IPS-18c (cell line): ENCODE measurements at regions not wholly inside any gene's neighbourhood (a gene's known extent, or its start where the extent isn't known, plus 50 kb on each side); places are given as distances from the start of the nearest gene placed in this dataset.

Experiments used
- H3K4me3 ChIP-seq: 2 replicates; pipeline ENCODE4 v1.7.0; 2013; ENCODE audit warnings: low read depth, mild to moderate bottlenecking, low read length, moderate library complexity; ENCODE audit not compliant: insufficient read depth
- H3K9me3 ChIP-seq: one replicate; pipeline ENCODE4 v1.6.1; 2013; ENCODE audit warnings: mild to moderate bottlenecking, low read length, moderate library complexity; ENCODE audit not compliant: control insufficient read depth, insufficient read depth

DNA sequence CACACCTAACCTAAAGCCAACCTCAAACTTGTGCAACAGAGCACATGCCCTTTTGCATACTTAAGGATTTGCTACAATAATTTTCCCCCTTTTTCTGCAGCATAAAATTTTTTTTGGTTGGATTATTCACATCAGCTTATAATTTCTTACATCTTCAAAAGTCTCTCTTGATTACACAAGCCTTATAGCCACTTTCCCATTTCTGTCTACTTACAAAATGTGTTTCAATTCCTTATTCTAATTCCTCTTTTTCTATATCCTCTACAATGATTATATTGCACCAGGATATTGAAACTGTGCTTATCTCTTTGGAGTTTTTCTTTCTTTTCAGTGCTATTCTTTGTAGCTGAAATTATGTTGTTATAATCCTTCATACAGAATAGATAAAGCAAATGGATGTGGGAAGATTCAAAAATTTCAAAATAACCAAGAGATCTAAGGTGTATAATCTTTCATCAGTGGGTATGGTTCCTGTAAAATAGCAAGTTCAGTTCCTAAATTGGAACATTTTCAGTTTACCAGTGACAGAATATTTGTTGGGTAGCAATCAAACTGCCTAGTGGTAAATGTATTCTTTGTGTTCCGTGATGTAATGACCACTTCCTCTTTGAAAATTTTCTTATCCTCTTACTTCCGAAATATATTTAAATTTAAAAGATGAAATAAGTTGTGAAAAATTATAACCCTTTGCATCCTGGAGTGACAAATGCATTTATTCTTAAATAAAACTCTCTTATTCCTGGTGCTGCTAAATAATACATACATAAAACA, 386.8 kb upstream of the CHD1 start:
- Histone ChIP-seq H3K9me3 (no peaks in the 10 kb centered on the region), H3K4me3 (no peak overlapping the region)

DNA sequence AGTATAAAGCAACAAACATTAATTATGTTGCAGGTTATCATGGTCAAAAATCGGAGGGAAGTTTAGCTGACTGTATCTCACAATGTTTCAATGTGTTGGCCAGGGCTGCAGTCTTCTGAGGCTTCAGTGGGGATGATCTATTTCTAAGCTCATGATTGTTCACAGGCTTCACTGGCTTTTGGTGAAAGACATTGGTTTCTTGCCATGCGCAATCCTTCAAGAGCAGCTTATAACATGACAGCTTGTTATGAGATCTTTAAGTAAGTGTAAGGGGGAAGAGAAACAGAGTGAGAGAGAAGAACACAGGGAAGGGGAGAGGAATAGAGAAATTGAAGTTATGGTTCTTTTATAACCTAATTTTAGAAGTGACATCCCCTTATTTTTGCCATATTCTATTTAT, 385.9 kb upstream of the CHD1 start:
- no peaks in the 10 kb centered on the region for H3K9me3 ChIP-seq
- H3K4me3 ChIP-seq = no peak overlapping the region

DNA sequence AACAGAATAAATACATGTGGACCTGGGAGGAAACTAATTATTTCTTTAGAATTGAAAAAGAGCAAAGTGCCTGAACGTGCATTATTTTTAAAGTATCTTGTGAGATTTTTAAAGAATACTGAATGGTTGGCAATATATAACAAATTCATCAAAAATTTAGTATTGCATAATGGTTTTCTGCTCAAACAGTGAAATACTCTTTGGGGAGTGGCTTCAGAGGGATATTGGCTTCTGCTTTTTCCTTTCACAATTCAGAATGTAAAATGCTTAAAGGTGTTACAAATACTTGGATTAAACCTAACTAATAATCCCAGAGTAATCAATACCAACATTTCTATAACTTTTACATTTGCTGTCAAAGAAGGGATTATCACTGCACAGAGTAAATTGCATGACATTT, 379.3 kb upstream of the CHD1 start:
- H3K4me3 ChIP-seq = no peak overlapping the region
- no peaks in the 10 kb centered on the region for H3K9me3 ChIP-seq

DNA sequence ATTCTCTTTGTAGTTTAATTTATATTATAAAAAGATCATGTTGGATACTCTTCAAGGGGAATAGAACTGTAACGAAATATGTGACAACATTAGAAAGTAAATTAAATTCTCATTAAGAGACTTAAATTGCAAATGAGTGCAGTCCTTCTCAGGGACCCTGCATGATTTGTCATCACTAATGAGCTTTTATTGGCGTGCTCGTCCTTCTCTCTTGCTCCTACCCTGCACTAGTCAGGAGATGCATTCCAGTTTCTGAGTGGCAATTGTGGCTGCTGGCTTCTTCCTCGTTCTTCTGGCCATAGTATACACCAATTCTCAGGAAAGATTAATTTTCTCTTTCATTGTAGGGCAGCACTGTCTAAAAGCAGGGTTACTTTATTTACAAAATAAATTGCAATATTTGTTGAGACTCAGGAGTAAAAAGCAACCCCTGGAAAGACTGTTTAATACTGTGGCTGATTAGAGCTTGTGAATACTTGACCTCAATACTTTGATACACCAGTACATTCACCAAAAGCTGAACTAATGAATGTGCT, 376.3 kb upstream of the CHD1 start:
- Histone ChIP-seq H3K4me3 (no peak overlapping the region), H3K9me3 (no peaks in the 10 kb centered on the region)

DNA sequence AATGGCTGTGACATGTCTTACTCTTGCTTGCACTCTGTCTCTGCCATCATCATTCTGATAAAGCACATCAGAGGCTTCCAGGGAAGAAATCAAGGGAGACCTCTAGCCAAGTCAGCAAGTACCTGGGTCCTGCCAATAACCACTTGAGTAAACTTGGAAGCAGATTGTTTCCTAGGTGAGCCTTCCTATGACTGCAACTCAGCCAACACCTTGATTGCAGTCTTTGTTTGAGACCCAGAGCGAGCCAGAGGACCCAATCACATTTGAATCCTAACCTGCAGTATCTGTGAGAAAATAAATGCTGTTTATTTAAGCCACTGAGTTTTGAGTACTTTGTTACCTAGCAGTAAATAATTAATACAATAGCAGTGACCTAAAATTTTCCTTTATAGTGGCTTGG, 356.8 kb upstream of the CHD1 start:
- H3K9me3 ChIP-seq = no peaks in the 10 kb centered on the region

DNA sequence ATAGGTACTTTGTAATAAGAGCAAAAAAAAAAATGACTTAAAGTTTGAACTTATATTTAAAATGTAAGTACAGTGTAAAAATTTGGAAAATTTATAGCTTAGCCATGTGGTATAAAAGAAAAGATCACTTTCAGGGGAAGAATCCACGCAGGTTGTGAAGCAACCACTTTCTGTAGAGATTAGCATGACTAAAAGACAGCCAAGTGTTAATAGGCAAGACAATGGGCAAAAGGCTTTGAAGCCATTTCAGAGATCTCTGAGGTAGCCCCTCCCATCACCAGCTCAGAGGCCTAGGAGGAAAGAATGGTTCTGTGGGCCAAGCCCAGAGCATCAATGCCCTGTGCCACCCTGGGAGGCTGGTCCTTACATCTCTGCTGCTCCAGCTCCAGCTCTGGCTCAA, 346.3 kb upstream of the CHD1 start:
- Histone ChIP-seq H3K9me3 (no peaks in the 10 kb centered on the region), H3K4me3 (no peak overlapping the region)

More for the DNA sequence above, 356.8 kb upstream of the CHD1 start:
- no peak overlapping the region for H3K4me3 ChIP-seq

DNA sequence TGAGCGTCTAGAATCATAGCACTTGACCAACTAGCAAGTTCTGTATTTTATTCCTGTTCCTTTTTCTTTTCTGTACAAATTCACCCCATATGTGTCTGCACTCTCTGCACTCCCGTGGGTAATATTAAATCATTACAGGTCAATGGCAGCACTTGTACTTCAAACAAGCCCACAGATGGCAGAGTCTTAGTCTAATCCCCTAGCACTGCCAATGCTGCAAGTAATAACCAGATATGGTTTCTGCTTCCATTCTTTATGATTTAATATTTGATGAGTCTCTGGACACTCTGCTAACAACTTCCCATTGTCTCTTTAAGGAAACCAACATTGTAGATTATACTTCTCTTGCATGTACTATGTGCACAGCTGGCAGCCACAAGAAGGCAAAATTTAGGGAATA, 343.8 kb upstream of the CHD1 start:
- no peak overlapping the region for H3K4me3 ChIP-seq
- no peaks in the 10 kb centered on the region for H3K9me3 ChIP-seq

DNA sequence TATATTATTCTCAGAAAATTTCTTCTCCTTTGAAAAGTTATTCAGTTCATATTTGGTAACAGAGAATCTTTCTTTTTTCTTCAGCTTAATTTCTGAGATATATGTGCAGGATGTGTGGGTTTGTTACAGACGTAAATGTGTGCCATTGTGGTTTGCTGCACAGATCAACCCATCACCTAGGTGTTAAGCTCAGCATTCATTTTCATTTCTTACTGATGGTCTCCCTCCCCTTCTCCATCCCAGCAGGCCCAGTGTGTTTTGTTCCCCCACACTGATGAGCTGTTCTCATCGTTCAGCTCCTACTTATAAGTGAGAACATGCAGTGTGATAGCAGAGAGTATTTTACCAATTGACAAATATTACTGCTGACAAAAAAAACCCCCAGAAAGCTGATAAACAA, 330.0 kb upstream of the CHD1 start:
- Histone ChIP-seq H3K4me3 (no peak overlapping the region), H3K9me3 (no peaks in the 10 kb centered on the region)

DNA sequence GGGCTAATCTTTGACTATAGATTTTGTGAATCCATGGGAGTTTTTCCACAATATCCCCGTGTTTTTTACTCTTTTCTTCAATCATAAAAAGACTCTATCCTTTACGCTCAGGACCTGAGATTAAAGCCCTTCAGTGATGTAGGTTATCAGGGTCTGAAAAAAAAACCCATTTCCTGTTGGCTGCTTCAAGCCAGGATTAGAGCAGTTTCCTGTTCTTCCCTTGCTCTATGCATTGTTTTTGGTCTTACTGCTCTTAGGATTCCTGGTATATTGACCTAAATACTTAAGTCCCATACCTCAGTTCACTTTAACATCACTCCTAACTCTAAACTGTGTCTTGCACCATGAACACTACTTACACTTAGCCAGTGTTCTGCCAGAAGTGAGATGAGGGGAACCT, 319.3 kb upstream of the CHD1 start:
- H3K4me3 ChIP-seq = no peak overlapping the region
- H3K9me3 ChIP-seq = no peaks in the 10 kb centered on the region

DNA sequence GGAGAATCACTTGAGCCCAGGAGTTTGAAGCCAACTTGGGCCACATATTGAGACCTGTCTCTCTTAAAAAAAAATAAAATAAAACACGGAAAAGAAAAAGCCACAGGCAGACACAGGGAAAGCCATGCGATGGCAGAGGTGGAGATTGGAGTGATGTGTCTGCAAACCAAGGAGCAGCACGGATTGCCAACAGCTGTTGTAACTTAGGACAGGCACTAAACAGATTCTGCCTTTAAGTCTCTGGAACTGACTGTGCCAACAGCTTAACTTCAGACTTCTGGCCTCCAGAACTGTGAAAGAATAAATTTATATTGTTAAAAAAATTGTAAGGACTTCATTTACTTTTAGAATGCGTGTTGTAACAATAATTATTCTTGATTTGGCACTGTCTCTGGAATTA, 318.5 kb upstream of the CHD1 start:
- no peaks in the 10 kb centered on the region for H3K9me3 ChIP-seq

DNA sequence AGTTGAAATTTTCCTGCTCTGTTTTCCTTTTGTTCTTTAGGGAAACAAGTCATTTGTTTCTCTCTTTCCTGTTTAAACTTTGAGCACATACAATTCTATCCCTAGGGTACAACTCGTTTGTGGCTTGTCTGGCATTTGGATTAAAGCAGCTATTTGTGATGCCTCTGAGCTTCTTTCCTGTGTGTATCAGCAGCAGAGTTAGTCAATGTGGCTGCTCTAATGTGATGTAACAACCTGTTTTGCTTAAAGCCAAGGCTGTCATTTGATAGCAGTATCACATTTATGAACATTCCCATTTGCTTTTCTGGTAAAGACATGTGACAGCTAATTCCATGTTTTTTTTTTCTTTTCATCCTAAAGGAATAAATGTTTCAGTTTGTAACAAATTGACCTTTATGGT, 314.3 kb upstream of the CHD1 start:
- Histone ChIP-seq H3K4me3 (no peak overlapping the region), H3K9me3 (no peaks in the 10 kb centered on the region)

More for the DNA sequence above, 318.5 kb upstream of the CHD1 start:
- no peak overlapping the region for H3K4me3 ChIP-seq

DNA sequence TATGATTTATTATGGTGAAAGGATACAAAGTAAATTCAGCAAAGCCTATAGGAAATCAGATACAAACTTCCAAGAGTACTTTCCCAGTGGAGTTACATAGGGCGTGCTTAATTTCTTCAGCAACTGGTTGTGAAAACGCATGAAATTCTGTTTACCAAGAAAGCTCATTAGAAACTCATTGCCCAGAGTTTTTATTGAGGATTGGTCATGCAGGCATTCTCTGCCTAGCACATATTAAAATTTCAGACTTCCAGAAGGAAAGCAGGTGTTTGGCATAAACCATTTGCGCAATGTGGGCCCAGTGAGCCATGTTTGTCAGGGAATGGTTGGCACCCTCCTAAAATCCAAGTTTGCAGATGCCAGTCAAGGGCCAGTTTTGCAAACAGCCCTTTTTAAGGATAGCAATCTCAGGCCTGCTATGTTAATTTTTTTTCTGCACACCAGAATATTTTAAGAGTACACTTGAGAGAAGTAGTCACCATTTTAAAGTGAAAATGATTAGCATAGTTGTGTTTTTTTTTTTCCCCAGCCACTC, 311.1 kb upstream of the CHD1 start:
- Histone ChIP-seq H3K9me3 (no peaks in the 10 kb centered on the region), H3K4me3 (no peak overlapping the region)

DNA sequence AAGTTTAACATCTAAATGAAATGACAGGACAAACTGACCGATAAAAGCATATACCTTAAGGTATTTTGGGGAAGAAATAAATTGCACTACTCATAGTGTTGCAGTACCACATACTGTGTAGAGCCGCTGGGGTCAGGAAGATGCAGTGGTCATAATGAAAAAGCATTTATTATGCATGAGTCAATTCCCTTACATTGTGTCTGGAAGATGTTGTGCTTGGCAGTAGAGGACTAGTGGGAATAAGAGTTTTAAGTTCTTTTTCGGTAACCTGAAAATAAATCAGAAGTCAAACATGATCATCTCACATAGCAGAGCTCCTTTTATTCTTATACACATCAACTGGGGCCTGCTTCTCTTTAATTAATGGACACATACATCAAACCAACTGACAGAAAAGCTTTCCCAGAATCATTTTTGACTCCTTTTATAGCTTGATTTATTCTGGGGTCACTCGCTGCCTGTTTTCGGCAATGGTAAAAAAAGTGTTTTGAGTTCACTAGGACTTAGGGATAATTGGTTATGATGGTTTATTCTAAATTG, 262.5 kb upstream of the CHD1 start:
- Histone ChIP-seq H3K4me3 (no peak overlapping the region), H3K9me3 (no peaks in the 10 kb centered on the region)

DNA sequence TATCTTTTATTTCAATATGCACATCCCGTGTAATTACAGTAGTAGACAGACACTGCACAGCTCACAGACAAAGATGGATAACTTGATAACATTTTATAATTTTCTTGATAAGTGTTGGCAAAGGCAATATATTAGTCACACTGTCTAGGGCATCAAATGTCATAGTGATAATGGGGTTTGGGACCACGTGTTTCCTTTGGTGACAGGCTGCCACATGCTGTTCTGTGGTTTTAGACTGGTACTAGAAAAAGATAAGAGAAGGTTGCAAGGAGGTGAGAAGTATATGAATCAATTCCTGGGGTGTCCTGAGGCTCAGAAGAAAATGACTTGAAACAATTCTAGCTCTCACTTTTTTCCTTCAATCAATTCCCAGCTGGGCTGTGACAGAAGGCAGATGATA, 258.8 kb upstream of the CHD1 start:
- Histone ChIP-seq H3K9me3 (no peaks in the 10 kb centered on the region), H3K4me3 (no peak overlapping the region)

DNA sequence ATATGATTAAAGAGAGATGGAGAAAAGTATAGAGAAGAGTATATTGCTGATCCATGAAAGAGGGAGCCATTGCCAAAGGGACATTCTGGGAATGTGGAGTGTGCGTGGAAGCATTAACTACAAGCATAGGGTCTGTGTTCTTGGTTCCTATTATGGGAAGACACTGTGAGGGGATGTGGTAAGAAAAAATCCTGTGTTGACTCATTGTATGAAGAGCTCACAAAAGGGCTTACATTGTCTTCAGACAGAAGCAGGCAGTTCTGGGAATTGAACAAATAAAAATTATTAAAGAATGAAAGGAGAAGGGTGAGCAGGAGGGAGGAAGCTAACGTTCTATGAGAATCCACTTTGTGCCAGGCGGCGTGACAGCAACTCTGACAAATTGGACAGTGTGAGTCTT, 250.4 kb upstream of the CHD1 start:
- H3K9me3 ChIP-seq = no peaks in the 10 kb centered on the region
- no peak overlapping the region for H3K4me3 ChIP-seq

DNA sequence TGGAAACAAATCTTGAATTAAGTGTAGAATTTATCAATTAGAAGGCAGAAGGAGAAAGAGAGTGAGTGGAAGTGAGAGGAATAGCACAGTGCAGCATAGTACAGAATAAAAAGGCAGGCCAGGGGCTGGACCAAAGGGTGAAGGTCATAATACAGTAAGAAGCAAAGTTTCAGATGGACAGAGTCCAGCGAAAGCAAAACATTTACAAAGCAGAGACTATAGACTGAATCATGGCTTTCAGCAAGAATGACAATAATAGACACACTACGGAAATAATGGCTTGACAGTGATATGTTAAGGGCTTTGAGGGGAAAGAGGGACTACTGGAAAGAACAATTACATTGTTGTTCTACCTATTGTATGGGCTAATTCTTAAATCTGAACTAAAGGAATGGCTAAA, 249.0 kb upstream of the CHD1 start:
- Histone ChIP-seq H3K4me3 (no peak overlapping the region), H3K9me3 (no peaks in the 10 kb centered on the region)

DNA sequence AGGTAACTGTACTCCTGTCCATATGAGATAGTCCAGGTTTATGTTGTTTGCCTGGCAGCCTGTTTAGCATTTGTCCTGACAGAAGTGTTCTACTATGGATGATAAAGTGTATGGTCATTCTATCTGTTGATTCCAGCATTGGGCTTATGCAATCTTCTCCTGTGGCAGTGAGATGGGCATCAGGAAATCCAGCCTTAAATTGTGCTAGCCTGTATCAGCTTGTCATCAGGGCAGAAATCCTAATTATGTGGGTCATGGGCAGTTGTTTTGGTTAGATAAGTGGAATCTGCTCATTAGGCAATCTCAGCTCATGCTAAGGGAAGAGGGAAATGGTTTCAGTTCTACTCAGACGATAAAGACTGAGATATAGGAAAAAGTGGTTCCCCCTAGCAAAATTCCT, 247.4 kb upstream of the CHD1 start:
- Histone ChIP-seq H3K9me3 (no peaks in the 10 kb centered on the region), H3K4me3 (no peak overlapping the region)

DNA sequence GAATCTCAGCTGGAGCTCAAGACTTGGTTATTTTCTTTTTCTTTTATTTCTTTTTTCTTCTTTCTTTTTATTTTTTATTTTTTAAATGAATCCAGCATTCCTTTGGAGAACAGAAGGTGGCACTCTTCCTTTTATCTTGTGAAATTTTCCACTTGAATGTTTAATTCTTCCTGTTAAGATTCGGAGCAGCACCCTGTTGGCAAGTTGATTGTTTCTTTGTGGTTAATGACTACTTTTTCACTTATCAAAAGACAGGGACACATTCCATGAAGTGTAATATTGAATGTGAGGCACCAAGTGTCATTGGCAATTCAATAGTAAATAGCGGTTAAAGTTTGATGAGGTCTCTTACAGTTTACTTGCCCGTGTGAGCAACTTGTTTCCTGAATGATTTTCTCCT, 240.5 kb upstream of the CHD1 start:
- no peaks in the 10 kb centered on the region for H3K9me3 ChIP-seq
- H3K4me3 ChIP-seq = no peak overlapping the region
